ENCODE measurements at regions not wholly inside any gene's neighbourhood (a gene's known extent, or its start where the extent isn't known, plus 50 kb on each side); places are given as distances from the start of the nearest gene placed in this dataset.

DNA sequence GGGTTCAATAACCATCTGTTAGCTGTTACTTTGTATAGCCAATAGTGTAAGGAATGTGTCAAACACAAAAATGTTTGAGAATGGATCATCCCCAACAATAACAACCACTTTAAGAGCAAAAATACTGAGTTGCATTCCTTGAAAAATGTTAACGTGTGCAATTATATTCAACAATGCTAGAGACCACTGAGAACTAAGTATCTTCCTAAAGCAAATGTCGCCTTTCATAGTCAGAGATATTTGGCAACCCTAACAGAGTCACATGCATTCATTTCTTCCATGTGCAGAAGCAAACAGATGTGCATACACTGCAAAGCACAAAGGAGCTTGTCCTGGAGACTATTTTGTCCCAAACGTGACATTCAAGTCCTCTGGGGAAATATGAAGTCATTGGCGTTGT lies 448.6 kb downstream of the GJA1 start:
- intact Hi-C loops (cut with micrococcal nuclease; ENCODE audit: unreplicated experiment) = no loop called here
- TF ChIP-seq, protein P1, sequence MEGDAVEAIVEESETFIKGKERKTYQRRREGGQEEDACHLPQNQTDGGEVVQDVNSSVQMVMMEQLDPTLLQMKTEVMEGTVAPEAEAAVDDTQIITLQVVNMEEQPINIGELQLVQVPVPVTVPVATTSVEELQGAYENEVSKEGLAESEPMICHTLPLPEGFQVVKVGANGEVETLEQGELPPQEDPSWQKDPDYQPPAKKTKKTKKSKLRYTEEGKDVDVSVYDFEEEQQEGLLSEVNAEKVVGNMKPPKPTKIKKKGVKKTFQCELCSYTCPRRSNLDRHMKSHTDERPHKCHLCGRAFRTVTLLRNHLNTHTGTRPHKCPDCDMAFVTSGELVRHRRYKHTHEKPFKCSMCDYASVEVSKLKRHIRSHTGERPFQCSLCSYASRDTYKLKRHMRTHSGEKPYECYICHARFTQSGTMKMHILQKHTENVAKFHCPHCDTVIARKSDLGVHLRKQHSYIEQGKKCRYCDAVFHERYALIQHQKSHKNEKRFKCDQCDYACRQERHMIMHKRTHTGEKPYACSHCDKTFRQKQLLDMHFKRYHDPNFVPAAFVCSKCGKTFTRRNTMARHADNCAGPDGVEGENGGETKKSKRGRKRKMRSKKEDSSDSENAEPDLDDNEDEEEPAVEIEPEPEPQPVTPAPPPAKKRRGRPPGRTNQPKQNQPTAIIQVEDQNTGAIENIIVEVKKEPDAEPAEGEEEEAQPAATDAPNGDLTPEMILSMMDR (IDR thresholded peaks at IDR 0.05) = no peak
- TF ChIP-seq, protein P2, sequence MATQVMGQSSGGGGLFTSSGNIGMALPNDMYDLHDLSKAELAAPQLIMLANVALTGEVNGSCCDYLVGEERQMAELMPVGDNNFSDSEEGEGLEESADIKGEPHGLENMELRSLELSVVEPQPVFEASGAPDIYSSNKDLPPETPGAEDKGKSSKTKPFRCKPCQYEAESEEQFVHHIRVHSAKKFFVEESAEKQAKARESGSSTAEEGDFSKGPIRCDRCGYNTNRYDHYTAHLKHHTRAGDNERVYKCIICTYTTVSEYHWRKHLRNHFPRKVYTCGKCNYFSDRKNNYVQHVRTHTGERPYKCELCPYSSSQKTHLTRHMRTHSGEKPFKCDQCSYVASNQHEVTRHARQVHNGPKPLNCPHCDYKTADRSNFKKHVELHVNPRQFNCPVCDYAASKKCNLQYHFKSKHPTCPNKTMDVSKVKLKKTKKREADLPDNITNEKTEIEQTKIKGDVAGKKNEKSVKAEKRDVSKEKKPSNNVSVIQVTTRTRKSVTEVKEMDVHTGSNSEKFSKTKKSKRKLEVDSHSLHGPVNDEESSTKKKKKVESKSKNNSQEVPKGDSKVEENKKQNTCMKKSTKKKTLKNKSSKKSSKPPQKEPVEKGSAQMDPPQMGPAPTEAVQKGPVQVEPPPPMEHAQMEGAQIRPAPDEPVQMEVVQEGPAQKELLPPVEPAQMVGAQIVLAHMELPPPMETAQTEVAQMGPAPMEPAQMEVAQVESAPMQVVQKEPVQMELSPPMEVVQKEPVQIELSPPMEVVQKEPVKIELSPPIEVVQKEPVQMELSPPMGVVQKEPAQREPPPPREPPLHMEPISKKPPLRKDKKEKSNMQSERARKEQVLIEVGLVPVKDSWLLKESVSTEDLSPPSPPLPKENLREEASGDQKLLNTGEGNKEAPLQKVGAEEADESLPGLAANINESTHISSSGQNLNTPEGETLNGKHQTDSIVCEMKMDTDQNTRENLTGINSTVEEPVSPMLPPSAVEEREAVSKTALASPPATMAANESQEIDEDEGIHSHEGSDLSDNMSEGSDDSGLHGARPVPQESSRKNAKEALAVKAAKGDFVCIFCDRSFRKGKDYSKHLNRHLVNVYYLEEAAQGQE (IDR thresholded peaks at IDR 0.05; ENCODE audit: insufficient read depth in 1 of 2, low read depth in 2 of 2, low read length in 1 of 2) = no peak
- TF ChIP-seq POLR2AphosphoS5 (IDR thresholded peaks at IDR 0.05; ENCODE audit: low read depth, low read length) (no peak), SIN3A (IDR thresholded peaks at IDR 0.05; ENCODE audit: borderline replicate concordance, insufficient read depth, low read depth, low read length) (no peak), TCF7L2 (IDR thresholded peaks at IDR 0.05; ENCODE audit: low read depth, low read length) (no peak)
- POLR2A ChIA-PET = no interaction called here
- BruUV-seq (replicated peaks) = no TSS peak
- Histone ChIP-seq H3K9me3 (ENCODE audit: control insufficient read depth, insufficient read depth, low read depth, low read length) (no peaks in the 10 kb centered on the region), H3K36me3 (ENCODE audit: control insufficient read depth, insufficient read depth, low read length) (no peaks in the 10 kb centered on the region), H3K27me3 (ENCODE audit: control insufficient read depth, insufficient read depth, low read length) (no peaks in the 10 kb centered on the region), H3K4me3 (ENCODE audit: low read depth in 2 of 2, low read length in 2 of 2) (no peak overlapping the region), H3K4me1 (ENCODE audit: control insufficient read depth, insufficient read depth, low read length) (no peaks in the 10 kb centered on the region), H3K27ac (ENCODE audit: low read length) (no peak overlapping the region)
- DNase-seq (ENCODE audit: low read depth, low spot score) (no peak), ATAC-seq (no peak)
- CTCF ChIA-PET = no interaction called here
- in situ Hi-C loops (cut with HindIII; ENCODE audit: low pct_unique_long_range_greater_than_20kb, low sequenced_read_pairs) = no loop called here

DNA sequence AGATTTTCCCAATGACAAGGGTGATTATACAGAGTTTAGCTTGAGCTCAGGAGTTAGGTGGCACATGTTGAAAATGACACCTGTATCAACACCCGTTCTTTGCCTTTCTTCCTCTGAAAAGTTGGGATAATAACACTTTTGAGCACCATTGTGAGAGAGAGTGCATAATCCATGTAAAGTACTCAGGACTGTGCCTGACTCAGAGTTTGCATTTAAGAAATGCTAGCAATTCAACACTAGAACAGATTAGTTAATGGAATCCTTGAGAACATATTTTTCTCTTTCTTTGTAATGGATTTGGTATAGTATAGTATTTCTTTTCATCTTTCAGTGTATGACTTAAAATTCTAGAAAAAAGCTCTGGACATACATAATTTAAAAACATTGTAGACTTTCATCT lies 449.2 kb downstream of the GJA1 start:
- intact Hi-C loops (cut with micrococcal nuclease; ENCODE audit: unreplicated experiment) (no loop called here), in situ Hi-C loops (cut with HindIII; ENCODE audit: low pct_unique_long_range_greater_than_20kb, low sequenced_read_pairs) (no loop called here)
- Histone ChIP-seq H3K9me3 (ENCODE audit: control insufficient read depth, insufficient read depth, low read depth, low read length) (no peaks in the 10 kb centered on the region), H3K4me3 (ENCODE audit: low read depth in 2 of 2, low read length in 2 of 2) (no peak overlapping the region), H3K27me3 (ENCODE audit: control insufficient read depth, insufficient read depth, low read length) (no peaks in the 10 kb centered on the region), H3K27ac (ENCODE audit: low read length) (no peak overlapping the region), H3K36me3 (ENCODE audit: control insufficient read depth, insufficient read depth, low read length) (no peaks in the 10 kb centered on the region), H3K4me1 (ENCODE audit: control insufficient read depth, insufficient read depth, low read length) (no peaks in the 10 kb centered on the region)
- no TSS peak for BruUV-seq (replicated peaks)
- ChIA-PET CTCF (no interaction called here), POLR2A (no interaction called here)
- TF ChIP-seq, protein P2 (IDR thresholded peaks at IDR 0.05; ENCODE audit: insufficient read depth in 1 of 2, low read depth in 2 of 2, low read length in 1 of 2) = no peak
- TF ChIP-seq, protein P1 (IDR thresholded peaks at IDR 0.05) = no peak
- no peak for TF ChIP-seq TCF7L2 (IDR thresholded peaks at IDR 0.05; ENCODE audit: low read depth, low read length)
- TF ChIP-seq SIN3A (IDR thresholded peaks at IDR 0.05; ENCODE audit: borderline replicate concordance, insufficient read depth, low read depth, low read length) = no peak
- TF ChIP-seq POLR2AphosphoS5 (IDR thresholded peaks at IDR 0.05; ENCODE audit: low read depth, low read length) = no peak
- ATAC-seq = no peak
- no peak for DNase-seq (ENCODE audit: low read depth, low spot score)

Data from Panc1 (cell line).